22Rv1 (cell line): ENCODE measurements at regions not wholly inside any gene's neighbourhood (a gene's known extent, or its start where the extent isn't known, plus 50 kb on each side); places are given as distances from the start of the nearest gene placed in this dataset.

Experiments
- H3K27ac ChIP-seq: fragments of 450-650 bp; 2 replicates; pipeline ENCODE4 v1.5.1; 2017
- ZFX ChIP-seq: fragments of 450-650 bp; IDR thresholded peaks from 2 replicates; pipeline ENCODE4 v1.6.1; 2017; ENCODE audit warnings: antibody characterized with exemption, borderline replicate concordance
- TF ChIP-seq, protein P1 (sequence below): fragments of 450-650 bp; IDR thresholded peaks from 2 replicates; pipeline ENCODE4 v1.5.1; 2017; ENCODE audit warnings: mild to moderate bottlenecking

DNA sequence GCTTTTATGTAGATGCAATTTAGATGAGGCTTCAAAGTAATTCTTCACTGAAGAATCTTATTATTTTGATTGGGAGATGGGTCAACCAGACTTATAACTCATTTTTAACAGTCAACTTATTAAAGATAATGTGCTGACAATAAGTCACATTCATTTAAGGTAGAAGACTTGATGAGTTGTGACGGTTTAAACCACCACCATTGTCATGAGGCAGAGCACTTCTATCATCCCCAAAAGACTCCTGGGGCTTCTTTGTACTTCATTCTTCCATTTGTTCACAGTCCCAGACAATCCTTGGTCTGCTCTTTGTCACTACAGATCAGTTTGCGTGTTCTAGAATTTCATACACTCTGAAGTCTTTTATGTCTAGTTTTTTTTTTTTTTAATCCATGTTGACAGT lies 346.1 kb downstream of the RASEF start:
- no peak overlapping the region for H3K27ac ChIP-seq
- TF ChIP-seq, protein P1, sequence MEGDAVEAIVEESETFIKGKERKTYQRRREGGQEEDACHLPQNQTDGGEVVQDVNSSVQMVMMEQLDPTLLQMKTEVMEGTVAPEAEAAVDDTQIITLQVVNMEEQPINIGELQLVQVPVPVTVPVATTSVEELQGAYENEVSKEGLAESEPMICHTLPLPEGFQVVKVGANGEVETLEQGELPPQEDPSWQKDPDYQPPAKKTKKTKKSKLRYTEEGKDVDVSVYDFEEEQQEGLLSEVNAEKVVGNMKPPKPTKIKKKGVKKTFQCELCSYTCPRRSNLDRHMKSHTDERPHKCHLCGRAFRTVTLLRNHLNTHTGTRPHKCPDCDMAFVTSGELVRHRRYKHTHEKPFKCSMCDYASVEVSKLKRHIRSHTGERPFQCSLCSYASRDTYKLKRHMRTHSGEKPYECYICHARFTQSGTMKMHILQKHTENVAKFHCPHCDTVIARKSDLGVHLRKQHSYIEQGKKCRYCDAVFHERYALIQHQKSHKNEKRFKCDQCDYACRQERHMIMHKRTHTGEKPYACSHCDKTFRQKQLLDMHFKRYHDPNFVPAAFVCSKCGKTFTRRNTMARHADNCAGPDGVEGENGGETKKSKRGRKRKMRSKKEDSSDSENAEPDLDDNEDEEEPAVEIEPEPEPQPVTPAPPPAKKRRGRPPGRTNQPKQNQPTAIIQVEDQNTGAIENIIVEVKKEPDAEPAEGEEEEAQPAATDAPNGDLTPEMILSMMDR = no peak
- TF ChIP-seq ZFX = no peak

DNA sequence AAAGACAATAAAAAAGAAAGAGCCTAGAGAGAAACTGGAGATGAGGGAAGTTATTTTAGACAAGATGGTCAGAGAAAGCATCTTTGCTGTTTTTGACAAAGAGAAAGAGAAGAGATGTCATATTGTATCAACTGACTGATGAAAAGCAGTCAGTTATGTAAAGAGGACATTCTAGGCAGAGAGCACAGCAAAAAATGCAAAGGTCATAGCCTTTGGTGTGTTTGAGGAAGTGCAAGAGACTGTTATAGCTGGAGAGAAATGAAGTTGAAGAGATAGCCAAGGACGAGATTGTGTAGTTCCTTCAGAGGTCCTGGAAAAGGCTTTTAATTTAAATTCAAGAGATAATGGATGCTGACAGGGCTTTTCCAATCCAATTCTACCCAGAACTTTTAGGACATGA lies 342.4 kb downstream of the RASEF start:
- no peak for TF ChIP-seq ZFX
- TF ChIP-seq, protein P1 = no peak
- no peak overlapping the region for H3K27ac ChIP-seq

DNA sequence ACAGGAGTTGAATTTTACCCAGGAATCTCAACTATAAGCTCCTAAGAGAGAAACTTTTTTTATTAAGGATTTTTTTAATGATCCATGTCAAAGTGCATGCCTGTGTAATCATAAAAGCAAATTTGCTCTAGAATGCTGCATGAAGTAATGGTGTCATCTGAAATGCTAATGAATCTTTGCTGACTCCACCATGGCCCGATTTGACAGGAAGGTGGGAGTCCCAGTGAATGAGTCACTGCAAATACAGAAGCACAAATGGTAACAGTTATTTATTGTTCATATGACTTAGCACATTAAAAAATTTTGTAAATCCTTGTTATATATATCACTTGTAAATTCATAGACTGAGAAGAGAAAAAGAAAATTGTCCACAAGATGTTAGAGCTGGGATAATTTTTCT lies 341.3 kb downstream of the RASEF start:
- TF ChIP-seq, protein P1 = no peak
- no peak for TF ChIP-seq ZFX
- H3K27ac ChIP-seq = peak overlapping the region; percentile 19; the same call in 1 of the 2 replicates

DNA sequence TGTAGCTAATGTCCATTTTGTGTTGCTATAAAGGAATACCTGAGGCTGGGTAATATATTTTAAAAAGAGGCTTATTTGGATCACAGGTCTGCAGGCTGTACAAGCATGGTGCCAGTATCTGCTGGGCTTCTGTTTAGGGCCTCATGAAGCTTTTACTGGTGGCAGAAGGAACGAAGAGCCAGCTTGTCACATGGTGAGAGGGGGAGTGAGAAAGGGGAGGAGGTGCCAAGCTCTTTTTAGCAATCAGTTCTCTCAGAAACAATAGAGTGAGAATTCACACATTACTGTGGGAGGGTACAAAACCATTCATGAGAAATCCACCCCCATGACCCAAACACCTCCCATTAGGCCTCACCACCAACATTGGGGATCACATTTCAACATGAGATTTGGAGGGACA lies 340.9 kb downstream of the RASEF start:
- TF ChIP-seq, protein P1 = no peak
- no peak for TF ChIP-seq ZFX
- peak overlapping the region; percentile 19; the same call in 1 of the 2 replicates for H3K27ac ChIP-seq

DNA sequence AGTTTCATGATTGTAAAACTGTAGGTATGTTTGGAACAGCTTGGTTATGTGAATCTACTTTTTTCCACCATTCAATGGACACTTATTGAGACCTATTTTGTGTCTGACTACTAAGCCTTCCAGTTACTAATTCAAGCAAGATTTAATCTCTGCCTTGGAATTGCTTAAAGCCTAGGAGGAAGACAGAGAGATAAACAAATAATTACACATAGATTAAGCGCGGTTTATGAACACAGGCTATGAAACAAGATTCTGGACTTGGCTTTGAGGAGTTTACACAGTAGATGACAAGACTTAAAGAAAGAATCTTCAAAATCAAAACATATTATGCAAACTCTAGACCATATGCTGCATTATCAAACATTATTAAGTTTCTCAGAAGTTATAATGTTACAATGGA lies 340.4 kb downstream of the RASEF start:
- no peak for TF ChIP-seq ZFX
- TF ChIP-seq, protein P1 = no peak
- peak overlapping the region; percentile 19; the same call in 1 of the 2 replicates for H3K27ac ChIP-seq

DNA sequence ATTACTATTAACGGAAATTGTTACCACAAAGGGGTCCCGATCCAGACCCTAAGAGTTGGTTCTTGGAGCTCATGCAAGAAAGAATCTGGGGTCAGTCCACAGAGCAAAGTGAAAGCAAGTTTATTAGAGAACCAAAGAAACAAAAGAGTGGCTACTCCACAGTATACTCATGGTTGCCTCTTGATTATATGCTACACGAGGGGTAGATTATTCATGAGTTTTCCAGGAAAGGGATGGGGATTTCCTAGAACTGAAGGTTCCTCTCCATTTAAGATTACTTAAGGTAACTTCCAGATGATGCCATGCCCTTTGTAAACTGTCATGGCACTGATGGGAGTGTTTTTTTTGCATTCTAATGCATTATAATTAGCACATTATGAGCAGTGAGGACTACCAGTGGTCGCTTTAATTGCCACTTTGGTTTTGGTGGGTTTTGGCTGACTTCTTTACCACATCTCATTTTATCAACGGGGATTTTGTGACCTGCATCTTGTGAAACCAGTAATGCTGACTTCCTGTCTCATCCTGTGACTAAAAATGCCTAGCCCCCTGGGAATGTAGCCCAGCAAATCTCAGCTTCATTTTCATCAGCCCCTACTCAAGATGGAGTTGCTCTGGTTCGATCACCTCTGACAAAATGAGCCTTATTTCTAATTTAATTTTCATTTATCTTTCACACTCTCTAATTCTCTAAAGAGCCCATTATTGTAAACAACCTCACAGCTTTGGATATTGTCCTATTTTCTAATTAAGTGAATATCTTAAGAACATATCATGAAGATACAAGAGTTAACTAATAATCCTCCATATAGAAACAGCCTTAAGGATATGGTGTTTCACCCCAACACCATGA lies 336.3 kb downstream of the RASEF start:
- TF ChIP-seq, protein P1 = no peak
- TF ChIP-seq ZFX = no peak
- no peak overlapping the region for H3K27ac ChIP-seq

DNA sequence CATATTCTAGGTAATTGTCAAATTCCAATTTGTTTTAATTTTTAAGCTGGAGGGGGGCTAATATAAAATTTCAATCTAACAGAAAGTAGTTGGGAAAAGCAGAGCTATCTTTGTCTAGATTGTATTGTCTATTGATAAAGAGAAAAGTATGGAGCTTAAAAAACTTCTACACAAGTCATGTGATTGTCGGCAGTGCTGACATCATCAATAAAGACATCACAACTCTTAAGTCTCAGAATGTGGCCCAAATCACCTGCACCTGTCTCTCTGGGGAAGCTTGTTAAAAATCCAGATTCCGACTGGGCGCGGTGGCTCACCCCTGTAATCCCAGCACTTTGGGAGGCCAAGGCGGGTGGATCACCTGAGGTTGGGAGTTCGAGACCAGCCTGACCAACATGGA lies 333.8 kb downstream of the RASEF start:
- no peak for TF ChIP-seq ZFX
- TF ChIP-seq, protein P1 = no peak
- H3K27ac ChIP-seq = no peak overlapping the region
